Liver (tissue), 8 donors: ENCODE measurements at regions not wholly inside any gene's neighbourhood (a gene's known extent, or its start where the extent isn't known, plus 50 kb on each side); places are given as distances from the start of the nearest gene placed in this dataset.

Experiments
- DNase-seq: peaks from one replicate; pipeline ENCODE4 v3.0.0-alpha.2; 2017; ENCODE audit warnings: low spot score
- H3K27ac ChIP-seq, 2 donors: one replicate each; pipeline ENCODE4 v1.7.0; 2013; ENCODE audit warnings: inconsistent platforms in 2 of 2, low read length in 2 of 2, control low read depth in 1 of 2, low read depth in 1 of 2, mild to moderate bottlenecking in 1 of 2
- H3K27me3 ChIP-seq, 4 donors: one replicate each; pipeline versions ENCODE4 v1.6.1 to v1.7.0; 2013; ENCODE audit warnings: low read length in 3 of 4, inconsistent platforms in 1 of 4, mild to moderate bottlenecking in 1 of 4, moderate library complexity in 1 of 4; ENCODE audit not compliant: control insufficient read depth in 4 of 4, insufficient read depth in 4 of 4
- H3K36me3 ChIP-seq, 4 donors: one replicate each; pipeline versions ENCODE4 v1.6.1 to v1.7.0; 2013; ENCODE audit warnings: low read length in 3 of 4, mild to moderate bottlenecking in 3 of 4, low read depth in 1 of 4, moderate library complexity in 1 of 4; ENCODE audit not compliant: control insufficient read depth in 4 of 4, insufficient read depth in 3 of 4
- H3K4me1 ChIP-seq, 4 donors: one replicate each; pipeline versions ENCODE4 v1.6.1 to v1.7.0; 2013; ENCODE audit warnings: low read length in 3 of 4, mild to moderate bottlenecking in 3 of 4, moderate library complexity in 1 of 4; ENCODE audit not compliant: control insufficient read depth in 4 of 4, insufficient read depth in 4 of 4
- H3K4me3 ChIP-seq, 3 donors: one replicate each; pipeline versions ENCODE4 v1.6.1 to v1.7.0; 2013; ENCODE audit warnings: low read length in 3 of 3, control low read depth in 1 of 3, low read depth in 1 of 3, mild to moderate bottlenecking in 1 of 3
- H3K9ac ChIP-seq, 2 donors: one replicate each; pipeline ENCODE4 v1.7.0; 2013; ENCODE audit warnings: low read length in 2 of 2, mild to moderate bottlenecking in 2 of 2, moderate library complexity in 2 of 2, control low read depth in 1 of 2, low read depth in 1 of 2
- H3K9me3 ChIP-seq, 4 donors: one replicate each; pipeline versions ENCODE4 v1.6.1 to v1.7.0; 2013; ENCODE audit warnings: low read length in 3 of 4; ENCODE audit not compliant: control insufficient read depth in 4 of 4
- ATF3 ChIP-seq: IDR thresholded peaks from 2 replicates; pipeline ENCODE4 v1.6.1; 2016; ENCODE audit warnings: antibody characterized with exemption
- CTCF ChIP-seq: fragments of 150-350 bp; IDR thresholded peaks from 2 replicates; pipeline ENCODE4 v1.5.1; 2017; ENCODE audit warnings: improper control_type of control experiment, low read depth, low read length; ENCODE audit not compliant: missing input control
- EGR1 ChIP-seq, 2 donors: IDR thresholded peaks; 2 replicates each; pipeline ENCODE4 v1.6.1; 2016 to 2018; ENCODE audit warnings: antibody characterized with exemption in 2 of 2, low read depth in 2 of 2
- FOXA1 ChIP-seq: IDR thresholded peaks from 2 replicates; pipeline ENCODE4 v1.6.1; 2016; ENCODE audit warnings: antibody characterized with exemption
- FOXA2 ChIP-seq: IDR thresholded peaks from 2 replicates; pipeline ENCODE4 v1.6.1; 2016; ENCODE audit warnings: antibody characterized with exemption
- GABPA ChIP-seq, 2 donors: IDR thresholded peaks in 1 of 2; conservative IDR thresholded peaks in 1 of 2; 2 replicates each; pipeline ENCODE4 v1.6.1; 2016; ENCODE audit warnings: antibody characterized with exemption in 2 of 2, mild to moderate bottlenecking in 1 of 2, moderate library complexity in 1 of 2
- HNF4A ChIP-seq, 2 donors: conservative IDR thresholded peaks; 2 replicates each; pipeline ENCODE4 v1.6.1; 2016; ENCODE audit warnings: antibody characterized with exemption in 2 of 2, mild to moderate bottlenecking in 2 of 2
- HNF4G ChIP-seq: IDR thresholded peaks from 2 replicates; pipeline ENCODE4 v1.6.1; 2016; ENCODE audit warnings: antibody characterized with exemption
- JUND ChIP-seq, 2 donors: IDR thresholded peaks; 2 replicates each; pipeline ENCODE4 v1.6.1; 2016; ENCODE audit warnings: antibody characterized with exemption in 2 of 2
- MAX ChIP-seq: IDR thresholded peaks from 2 replicates; pipeline ENCODE4 v1.6.1; 2016; ENCODE audit warnings: antibody characterized with exemption
- NR2F2 ChIP-seq: IDR thresholded peaks from 2 replicates; pipeline ENCODE4 v1.6.1; 2016; ENCODE audit warnings: antibody characterized with exemption
- RAD21 ChIP-seq, 2 donors: IDR thresholded peaks; 2 replicates each; pipeline ENCODE4 v1.6.1; 2016; ENCODE audit warnings: antibody characterized with exemption in 2 of 2, mild to moderate bottlenecking in 2 of 2
- REST ChIP-seq: IDR thresholded peaks from 2 replicates; pipeline ENCODE4 v1.6.1; 2016; ENCODE audit warnings: antibody characterized with exemption, mild to moderate bottlenecking
- RXRA ChIP-seq, 2 donors: IDR thresholded peaks; 2 replicates each; pipeline ENCODE4 v1.6.1; 2017 to 2018; ENCODE audit warnings: antibody characterized with exemption in 2 of 2, mild to moderate bottlenecking in 1 of 2
- SP1 ChIP-seq: IDR thresholded peaks from 2 replicates; pipeline ENCODE4 v1.6.1; 2018; ENCODE audit warnings: antibody characterized with exemption, mild to moderate bottlenecking
- TAF1 ChIP-seq: conservative IDR thresholded peaks from 2 replicates; pipeline ENCODE4 v1.6.1; 2016; ENCODE audit warnings: antibody characterized with exemption, mild to moderate bottlenecking
- YY1 ChIP-seq: IDR thresholded peaks from 2 replicates; pipeline ENCODE4 v1.6.1; 2016; ENCODE audit warnings: antibody characterized with exemption, mild to moderate bottlenecking
- ZBTB33 ChIP-seq: IDR thresholded peaks from 2 replicates; pipeline ENCODE4 v1.6.1; 2016; ENCODE audit warnings: antibody characterized with exemption
- WGBS: extraction: QIAGEN DNeasy Blood & Tissue Kit; methylation state at CpG from one replicate; pipeline ENCODE4 v1.1.7; 2013; 5-methylcytosine and 5-hydroxymethylcytosine counted together
- donor health status: healthy.
- donor health status: healthy.
- donor health status: healthy.
- donor health status: healthy.
- donor health status: healthy.

GRCh38 chr9:113656771-113657670, 193.5 kb downstream of the RGS3 start:
- no peak for DNase-seq
- Histone ChIP-seq H3K36me3 (no peaks in the 10 kb centered on the region), H3K9ac (no peak overlapping the region), H3K4me3 (no peak overlapping the region), H3K27ac (no peak overlapping the region), H3K4me1 (peaks cover 3 to 42% (median 17%) of the 10 kb centered on the region in 4 donors), H3K9me3 (no peaks in the 10 kb centered on the region), H3K27me3 (no peaks in the 10 kb centered on the region)
- WGBS, result 66% methylated on average over 21 of the region's 21 CpGs
- TF ChIP-seq JUND (IDR thresholded peaks at IDR 0.05) (no peak), SP1 (no peak), RXRA (IDR thresholded peaks at IDR 0.05) (no peak), REST (no peak), FOXA2 (no peak), HNF4G (no peak), CTCF (no peak), ATF3 (no peak), GABPA (IDR thresholded peaks at IDR 0.05 in 1 of 2, conservative IDR thresholded peaks at IDR 0.05 in 1 of 2) (no peak), HNF4A (conservative IDR thresholded peaks at IDR 0.05) (no peak), EGR1 (IDR thresholded peaks at IDR 0.05; ENCODE audit: low read depth in 2 of 2) (no peak), MAX (no peak), RAD21 (IDR thresholded peaks at IDR 0.05) (no peak), TAF1 (no peak), YY1 (no peak), FOXA1 (no peak), NR2F2 (no peak), ZBTB33 (no peak)
